PC-9 (cell line): ENCODE measurements at regions not wholly inside any gene's neighbourhood (a gene's known extent, or its start where the extent isn't known, plus 50 kb on each side); places are given as distances from the start of the nearest gene placed in this dataset.

Experiments used
- CTCF ChIP-seq: fragments of 200-600 bp; sonication (generic); conservative IDR thresholded peaks from 2 replicates; pipeline ENCODE4 v1.6.1; 2017; ENCODE audit warnings: mixed run types, antibody characterized with exemption, mild to moderate bottlenecking, moderate library complexity
- EZH2 ChIP-seq: fragments of 200-600 bp; sonication (generic); IDR thresholded peaks from 2 replicates; pipeline ENCODE4 v1.8.0; 2017; ENCODE audit warnings: antibody characterized with exemption, low read depth

- TF ChIP-seq CTCF (no peak), EZH2 (no peak)
These were observed 167.6 kb upstream of the ESRRG start for GRCh38 chr1:216890871-216891270.
